H1 (cell line): ENCODE measurements at regions not wholly inside any gene's neighbourhood (a gene's known extent, or its start where the extent isn't known, plus 50 kb on each side); places are given as distances from the start of the nearest gene placed in this dataset.

ENCODE experiments used
- ATF3 ChIP-seq: IDR thresholded peaks from 2 replicates; pipeline ENCODE4 v1.6.1; 2011; ENCODE audit warnings: low read depth, mild to moderate bottlenecking, low read length; ENCODE audit not compliant: insufficient read depth
- EP300 ChIP-seq, 2 experiments: IDR thresholded peaks; 1 replicate in 1 of 2; 2 replicates in 1 of 2; pipeline ENCODE4 v1.6.1; 2011 to 2012; ENCODE audit warnings: low read depth in 2 of 2, low read length in 2 of 2, mild to moderate bottlenecking in 2 of 2, borderline replicate concordance in 1 of 2, inconsistent platforms in 1 of 2, moderate library complexity in 1 of 2
- FOSL1 ChIP-seq: IDR thresholded peaks from 2 replicates; pipeline ENCODE4 v1.6.1; 2011; ENCODE audit warnings: mild to moderate bottlenecking, low read depth, low read length, moderate library complexity; ENCODE audit not compliant: insufficient read depth
- GABPA ChIP-seq: IDR thresholded peaks from 2 replicates; pipeline ENCODE4 v1.6.1; 2011; ENCODE audit warnings: mild to moderate bottlenecking, low read length, moderate library complexity, borderline replicate concordance; ENCODE audit not compliant: insufficient read depth
- HDAC6 ChIP-seq: IDR thresholded peaks from one replicate; pipeline ENCODE4 v1.7.1; 2012; ENCODE audit warnings: low read depth, mild to moderate bottlenecking, inconsistent platforms, low read length, moderate library complexity
- POLR2A ChIP-seq, 2 experiments: IDR thresholded peaks; 1 replicate in 1 of 2; 2 replicates in 1 of 2; pipeline ENCODE4 v1.6.1; 2011; ENCODE audit warnings: low read depth in 2 of 2, low read length in 2 of 2, mild to moderate bottlenecking in 2 of 2; ENCODE audit errors: control extremely low read depth in 1 of 2
- SP1 ChIP-seq: IDR thresholded peaks from 2 replicates; pipeline ENCODE4 v1.6.1; 2011; ENCODE audit warnings: low read depth, low read length
- SP4 ChIP-seq: IDR thresholded peaks from 2 replicates; pipeline ENCODE4 v1.6.1; 2012; ENCODE audit warnings: low read length, inconsistent platforms
- TF ChIP-seq, protein P1 (sequence below), 3 experiments: IDR thresholded peaks; 1 replicate in 2 of 3; 2 replicates in 1 of 3; pipeline versions ENCODE4 v1.5.1 to v1.6.1; 2011; ENCODE audit warnings: low read length in 3 of 3, mild to moderate bottlenecking in 3 of 3, inconsistent platforms in 2 of 3, low read depth in 1 of 3, moderate library complexity in 1 of 3; ENCODE audit not compliant: insufficient read depth in 1 of 3; ENCODE audit errors: control extremely low read depth in 1 of 3
- TF ChIP-seq, protein P2 (sequence below): fragments of 300-600 bp; sonication (generic); IDR thresholded peaks from 2 replicates; pipeline ENCODE4 v1.7.1; 2012; ENCODE audit warnings: low read length, moderate library complexity, mild to moderate bottlenecking, inconsistent platforms; ENCODE audit not compliant: insufficient replicate concordance

- TF ChIP-seq, protein P1, sequence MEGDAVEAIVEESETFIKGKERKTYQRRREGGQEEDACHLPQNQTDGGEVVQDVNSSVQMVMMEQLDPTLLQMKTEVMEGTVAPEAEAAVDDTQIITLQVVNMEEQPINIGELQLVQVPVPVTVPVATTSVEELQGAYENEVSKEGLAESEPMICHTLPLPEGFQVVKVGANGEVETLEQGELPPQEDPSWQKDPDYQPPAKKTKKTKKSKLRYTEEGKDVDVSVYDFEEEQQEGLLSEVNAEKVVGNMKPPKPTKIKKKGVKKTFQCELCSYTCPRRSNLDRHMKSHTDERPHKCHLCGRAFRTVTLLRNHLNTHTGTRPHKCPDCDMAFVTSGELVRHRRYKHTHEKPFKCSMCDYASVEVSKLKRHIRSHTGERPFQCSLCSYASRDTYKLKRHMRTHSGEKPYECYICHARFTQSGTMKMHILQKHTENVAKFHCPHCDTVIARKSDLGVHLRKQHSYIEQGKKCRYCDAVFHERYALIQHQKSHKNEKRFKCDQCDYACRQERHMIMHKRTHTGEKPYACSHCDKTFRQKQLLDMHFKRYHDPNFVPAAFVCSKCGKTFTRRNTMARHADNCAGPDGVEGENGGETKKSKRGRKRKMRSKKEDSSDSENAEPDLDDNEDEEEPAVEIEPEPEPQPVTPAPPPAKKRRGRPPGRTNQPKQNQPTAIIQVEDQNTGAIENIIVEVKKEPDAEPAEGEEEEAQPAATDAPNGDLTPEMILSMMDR (IDR thresholded peaks at IDR 0.05; ENCODE audit: control extremely low read depth in 1 of 3, insufficient read depth in 1 of 3, low read depth in 1 of 3, low read length in 3 of 3), result no peak
- TF ChIP-seq, protein P2, sequence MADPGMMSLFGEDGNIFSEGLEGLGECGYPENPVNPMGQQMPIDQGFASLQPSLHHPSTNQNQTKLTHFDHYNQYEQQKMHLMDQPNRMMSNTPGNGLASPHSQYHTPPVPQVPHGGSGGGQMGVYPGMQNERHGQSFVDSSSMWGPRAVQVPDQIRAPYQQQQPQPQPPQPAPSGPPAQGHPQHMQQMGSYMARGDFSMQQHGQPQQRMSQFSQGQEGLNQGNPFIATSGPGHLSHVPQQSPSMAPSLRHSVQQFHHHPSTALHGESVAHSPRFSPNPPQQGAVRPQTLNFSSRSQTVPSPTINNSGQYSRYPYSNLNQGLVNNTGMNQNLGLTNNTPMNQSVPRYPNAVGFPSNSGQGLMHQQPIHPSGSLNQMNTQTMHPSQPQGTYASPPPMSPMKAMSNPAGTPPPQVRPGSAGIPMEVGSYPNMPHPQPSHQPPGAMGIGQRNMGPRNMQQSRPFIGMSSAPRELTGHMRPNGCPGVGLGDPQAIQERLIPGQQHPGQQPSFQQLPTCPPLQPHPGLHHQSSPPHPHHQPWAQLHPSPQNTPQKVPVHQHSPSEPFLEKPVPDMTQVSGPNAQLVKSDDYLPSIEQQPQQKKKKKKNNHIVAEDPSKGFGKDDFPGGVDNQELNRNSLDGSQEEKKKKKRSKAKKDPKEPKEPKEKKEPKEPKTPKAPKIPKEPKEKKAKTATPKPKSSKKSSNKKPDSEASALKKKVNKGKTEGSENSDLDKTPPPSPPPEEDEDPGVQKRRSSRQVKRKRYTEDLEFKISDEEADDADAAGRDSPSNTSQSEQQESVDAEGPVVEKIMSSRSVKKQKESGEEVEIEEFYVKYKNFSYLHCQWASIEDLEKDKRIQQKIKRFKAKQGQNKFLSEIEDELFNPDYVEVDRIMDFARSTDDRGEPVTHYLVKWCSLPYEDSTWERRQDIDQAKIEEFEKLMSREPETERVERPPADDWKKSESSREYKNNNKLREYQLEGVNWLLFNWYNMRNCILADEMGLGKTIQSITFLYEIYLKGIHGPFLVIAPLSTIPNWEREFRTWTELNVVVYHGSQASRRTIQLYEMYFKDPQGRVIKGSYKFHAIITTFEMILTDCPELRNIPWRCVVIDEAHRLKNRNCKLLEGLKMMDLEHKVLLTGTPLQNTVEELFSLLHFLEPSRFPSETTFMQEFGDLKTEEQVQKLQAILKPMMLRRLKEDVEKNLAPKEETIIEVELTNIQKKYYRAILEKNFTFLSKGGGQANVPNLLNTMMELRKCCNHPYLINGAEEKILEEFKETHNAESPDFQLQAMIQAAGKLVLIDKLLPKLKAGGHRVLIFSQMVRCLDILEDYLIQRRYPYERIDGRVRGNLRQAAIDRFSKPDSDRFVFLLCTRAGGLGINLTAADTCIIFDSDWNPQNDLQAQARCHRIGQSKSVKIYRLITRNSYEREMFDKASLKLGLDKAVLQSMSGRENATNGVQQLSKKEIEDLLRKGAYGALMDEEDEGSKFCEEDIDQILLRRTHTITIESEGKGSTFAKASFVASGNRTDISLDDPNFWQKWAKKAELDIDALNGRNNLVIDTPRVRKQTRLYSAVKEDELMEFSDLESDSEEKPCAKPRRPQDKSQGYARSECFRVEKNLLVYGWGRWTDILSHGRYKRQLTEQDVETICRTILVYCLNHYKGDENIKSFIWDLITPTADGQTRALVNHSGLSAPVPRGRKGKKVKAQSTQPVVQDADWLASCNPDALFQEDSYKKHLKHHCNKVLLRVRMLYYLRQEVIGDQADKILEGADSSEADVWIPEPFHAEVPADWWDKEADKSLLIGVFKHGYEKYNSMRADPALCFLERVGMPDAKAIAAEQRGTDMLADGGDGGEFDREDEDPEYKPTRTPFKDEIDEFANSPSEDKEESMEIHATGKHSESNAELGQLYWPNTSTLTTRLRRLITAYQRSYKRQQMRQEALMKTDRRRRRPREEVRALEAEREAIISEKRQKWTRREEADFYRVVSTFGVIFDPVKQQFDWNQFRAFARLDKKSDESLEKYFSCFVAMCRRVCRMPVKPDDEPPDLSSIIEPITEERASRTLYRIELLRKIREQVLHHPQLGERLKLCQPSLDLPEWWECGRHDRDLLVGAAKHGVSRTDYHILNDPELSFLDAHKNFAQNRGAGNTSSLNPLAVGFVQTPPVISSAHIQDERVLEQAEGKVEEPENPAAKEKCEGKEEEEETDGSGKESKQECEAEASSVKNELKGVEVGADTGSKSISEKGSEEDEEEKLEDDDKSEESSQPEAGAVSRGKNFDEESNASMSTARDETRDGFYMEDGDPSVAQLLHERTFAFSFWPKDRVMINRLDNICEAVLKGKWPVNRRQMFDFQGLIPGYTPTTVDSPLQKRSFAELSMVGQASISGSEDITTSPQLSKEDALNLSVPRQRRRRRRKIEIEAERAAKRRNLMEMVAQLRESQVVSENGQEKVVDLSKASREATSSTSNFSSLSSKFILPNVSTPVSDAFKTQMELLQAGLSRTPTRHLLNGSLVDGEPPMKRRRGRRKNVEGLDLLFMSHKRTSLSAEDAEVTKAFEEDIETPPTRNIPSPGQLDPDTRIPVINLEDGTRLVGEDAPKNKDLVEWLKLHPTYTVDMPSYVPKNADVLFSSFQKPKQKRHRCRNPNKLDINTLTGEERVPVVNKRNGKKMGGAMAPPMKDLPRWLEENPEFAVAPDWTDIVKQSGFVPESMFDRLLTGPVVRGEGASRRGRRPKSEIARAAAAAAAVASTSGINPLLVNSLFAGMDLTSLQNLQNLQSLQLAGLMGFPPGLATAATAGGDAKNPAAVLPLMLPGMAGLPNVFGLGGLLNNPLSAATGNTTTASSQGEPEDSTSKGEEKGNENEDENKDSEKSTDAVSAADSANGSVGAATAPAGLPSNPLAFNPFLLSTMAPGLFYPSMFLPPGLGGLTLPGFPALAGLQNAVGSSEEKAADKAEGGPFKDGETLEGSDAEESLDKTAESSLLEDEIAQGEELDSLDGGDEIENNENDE, result no peak
- no peak for TF ChIP-seq FOSL1
- no peak for TF ChIP-seq GABPA
- no peak for TF ChIP-seq EP300 (IDR thresholded peaks at IDR 0.05; ENCODE audit: borderline replicate concordance in 1 of 2, low read depth in 2 of 2, low read length in 2 of 2)
- TF ChIP-seq ATF3, result no peak
- TF ChIP-seq HDAC6, result no peak
- TF ChIP-seq SP4, result no peak
- TF ChIP-seq POLR2A (IDR thresholded peaks at IDR 0.05; ENCODE audit: control extremely low read depth in 1 of 2, low read depth in 2 of 2, low read length in 2 of 2), result no peak
- TF ChIP-seq SP1, result no peak
These were observed 760.1 kb upstream of the NEGR1 start for GRCh38 chr1:73042403-73042802.
